Suppressor macrophage (primary cell): ENCODE measurements at regions not wholly inside any gene's neighbourhood (a gene's known extent, or its start where the extent isn't known, plus 50 kb on each side); places are given as distances from the start of the nearest gene placed in this dataset.

Experiments used
- DNase-seq, 4 experiments: peaks; one replicate each; pipeline ENCODE4 v3.0.0-alpha.2; 2020 to 2022

DNA sequence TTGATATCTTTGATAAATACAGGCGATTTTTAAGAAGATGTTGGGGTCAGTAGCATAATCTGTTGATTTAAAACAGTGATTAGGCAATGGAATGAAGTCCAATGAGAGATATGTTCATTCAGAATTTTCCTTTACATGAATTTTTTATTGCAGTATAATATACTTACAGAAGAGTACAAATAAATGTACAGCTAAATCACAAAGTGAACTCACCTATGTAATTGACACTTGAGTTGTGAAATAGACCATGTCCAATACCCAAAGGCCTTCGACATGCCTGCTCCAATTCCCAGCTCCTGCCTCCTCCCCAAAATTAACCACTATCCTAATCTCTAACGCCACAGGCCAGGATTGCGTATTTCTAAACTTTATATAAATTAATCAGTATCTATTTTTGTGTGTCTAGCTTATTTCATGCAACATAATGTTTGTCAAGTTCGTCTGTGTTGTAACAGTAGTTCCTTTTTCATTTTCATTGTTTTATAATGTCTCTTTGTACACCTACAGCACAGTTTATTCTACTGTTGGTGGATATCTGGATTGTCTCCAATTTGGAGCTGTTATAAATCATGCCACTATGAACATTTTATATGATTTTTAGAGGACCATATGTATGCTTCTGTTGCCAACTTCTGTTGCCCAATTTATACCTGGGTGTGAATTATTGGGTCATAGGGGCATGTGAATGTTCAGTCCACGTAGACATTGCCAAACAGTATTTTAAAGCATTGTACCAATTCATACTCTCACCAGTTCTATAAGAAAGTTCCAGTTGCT is 208.3 kb downstream of the TLE1 start:
- no peak for DNase-seq

DNA sequence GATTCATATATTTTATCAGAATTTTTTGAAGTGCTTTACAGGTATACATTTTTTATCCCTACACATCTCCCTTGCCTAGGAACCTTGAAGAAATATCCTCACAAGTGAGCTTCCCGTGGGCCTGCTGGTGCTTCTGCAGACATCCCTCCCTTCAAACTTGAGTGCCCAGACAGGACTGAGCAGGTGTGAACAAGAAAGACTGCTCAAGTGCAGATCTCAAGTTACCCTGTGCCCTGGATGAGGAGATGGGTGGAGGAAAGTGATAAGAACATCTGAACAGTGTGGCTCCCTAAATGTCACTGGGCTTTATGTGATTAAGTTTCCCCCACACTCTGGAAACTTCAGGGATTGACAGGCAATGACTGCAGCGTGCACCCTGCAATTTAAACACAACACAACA is 209.8 kb downstream of the TLE1 start:
- no peak for DNase-seq

DNA sequence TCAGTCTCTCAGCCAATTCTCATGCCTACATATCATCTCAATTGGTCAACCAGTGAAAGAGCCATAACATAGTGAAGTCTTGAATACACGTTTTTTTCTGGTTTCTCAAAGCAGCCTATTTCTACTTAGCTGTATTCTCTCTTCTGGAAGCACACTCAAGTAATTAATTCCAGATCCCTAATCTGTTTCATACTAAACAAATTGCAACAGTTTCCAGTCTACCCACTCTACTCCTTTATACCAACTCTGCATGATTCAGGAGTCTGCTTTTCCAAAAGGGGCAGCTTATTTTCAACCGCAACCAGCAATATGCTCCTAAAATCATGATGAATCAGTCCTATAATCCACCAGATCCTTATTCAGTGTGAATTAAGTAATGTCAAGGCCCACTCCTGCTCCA is 211.7 kb downstream of the TLE1 start:
- no peak for DNase-seq

DNA sequence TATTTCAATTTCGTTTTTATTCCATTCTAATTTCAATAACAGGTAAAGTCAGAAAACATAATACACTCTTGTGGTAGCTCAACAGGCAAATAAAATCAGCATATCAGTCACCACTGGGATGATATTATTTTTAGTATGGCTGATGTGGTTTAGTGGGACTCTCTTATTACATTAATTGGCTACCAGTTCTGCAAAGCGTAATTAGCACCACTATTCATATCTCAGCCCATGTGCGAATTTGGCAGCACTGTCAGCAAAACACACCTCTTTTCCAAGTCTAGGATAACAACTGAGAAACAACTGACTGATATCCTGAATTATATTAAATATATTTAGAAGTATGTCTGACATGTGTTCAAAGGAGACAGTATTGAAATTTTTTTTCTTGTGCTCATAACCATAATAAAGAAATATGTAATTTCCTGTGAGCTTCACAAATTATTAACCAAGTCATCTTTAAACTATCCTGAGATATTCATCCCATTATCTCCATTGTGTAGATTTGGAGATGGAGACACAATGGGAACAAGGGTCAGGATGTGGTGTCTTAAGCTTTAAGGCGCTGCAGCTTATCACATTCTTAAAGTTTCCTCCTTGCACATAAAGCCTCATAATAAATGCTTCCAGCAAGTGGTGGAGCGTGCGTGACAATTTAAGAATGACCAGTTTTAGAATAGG is 212.4 kb downstream of the TLE1 start:
- no peak for DNase-seq

DNA sequence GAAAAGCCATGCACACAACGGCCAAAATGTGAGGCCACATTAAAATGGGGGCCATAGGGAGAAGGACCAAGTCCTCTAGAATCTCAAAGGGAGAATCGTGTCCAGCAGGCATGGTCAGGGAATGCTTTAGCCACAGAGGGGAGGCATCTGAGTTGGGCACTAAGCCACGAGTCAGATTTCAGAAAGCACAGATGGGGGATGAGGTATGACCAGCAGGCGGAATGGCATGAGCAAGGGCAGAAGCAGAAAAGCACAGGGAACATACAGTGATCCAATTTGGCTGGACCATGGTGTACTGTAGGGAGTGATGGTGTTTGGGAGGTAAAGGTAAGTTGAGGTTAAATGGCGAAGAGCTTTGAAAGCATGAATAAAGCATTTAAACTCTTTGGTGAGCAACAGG is 214.6 kb downstream of the TLE1 start:
- DNase-seq = no peak

DNA sequence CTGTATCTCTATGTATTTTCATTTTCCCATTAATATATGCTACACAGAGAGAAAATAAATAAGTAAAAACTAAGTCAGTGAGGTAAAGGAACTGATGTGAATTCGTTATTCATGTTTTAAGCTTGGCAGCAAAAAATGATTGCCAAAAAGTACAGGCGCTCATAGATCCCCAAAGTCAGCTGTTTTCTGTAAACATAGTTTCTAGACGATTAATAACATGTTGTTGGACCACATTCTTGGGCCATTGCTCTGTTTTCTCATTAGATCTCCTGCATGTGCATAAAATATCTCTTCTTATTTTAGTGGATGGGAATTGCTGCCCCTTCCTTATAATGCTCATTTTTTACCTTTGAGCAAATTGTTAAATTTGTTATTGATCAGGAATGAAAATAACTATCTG is 215.2 kb downstream of the TLE1 start:
- DNase-seq = no peak

DNA sequence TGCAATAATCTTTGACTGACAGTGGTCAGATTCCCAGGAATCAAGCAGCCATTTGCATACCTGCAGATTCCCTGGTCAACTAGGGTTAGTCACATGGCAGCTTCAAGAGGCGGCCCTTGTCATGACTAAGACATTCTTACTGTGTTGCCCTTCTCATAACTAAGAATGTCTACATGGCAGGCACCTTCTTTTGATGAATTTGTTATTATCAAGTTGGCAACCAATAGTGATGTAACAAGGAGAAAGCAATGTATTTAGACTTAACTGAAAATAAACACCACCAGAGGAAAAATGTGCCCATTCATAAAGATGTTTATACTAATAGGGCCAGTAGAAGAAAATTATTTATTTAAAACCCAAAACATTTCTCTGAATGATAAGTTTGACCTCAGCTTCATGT is 215.6 kb downstream of the TLE1 start:
- DNase-seq = no peak

DNA sequence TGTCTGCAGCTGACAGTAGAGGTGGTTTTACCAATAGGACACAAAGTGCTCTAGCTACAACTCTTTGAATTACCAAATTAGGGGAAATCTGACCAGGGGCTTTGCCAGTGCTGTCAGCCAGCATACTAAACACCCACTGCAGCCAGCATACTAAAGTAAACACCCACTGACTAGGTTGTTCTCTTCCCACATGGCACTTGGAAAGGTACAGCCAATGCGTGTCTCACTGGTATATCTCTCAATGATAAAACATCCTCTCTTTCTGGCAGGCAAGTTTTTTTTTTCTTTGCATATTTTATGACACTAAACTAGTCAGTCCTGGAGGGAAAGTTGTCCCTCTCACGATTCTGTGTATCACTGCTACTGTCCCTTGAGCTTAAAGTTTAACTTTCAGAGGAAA is 216.1 kb downstream of the TLE1 start:
- DNase-seq = no peak

DNA sequence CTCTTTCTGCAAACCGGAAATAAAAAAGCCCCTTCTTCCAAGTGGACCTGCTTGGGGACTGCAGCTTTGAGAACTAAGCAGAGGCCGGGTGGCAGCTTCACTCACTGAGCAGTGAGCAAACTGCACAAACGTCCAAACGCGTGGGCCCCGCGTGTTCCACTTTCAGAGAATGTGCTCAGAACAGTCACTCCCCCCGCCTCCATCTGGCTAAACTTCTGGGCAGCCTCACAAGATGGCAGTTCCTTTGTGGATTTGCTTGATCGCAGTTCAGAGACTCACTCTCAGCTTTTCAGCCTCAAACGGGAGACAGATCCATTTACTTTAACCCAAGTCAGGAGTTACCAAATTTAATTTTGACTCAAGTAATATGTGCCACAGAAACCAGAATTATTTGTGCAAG is 216.6 kb downstream of the TLE1 start:
- DNase-seq = no peak

DNA sequence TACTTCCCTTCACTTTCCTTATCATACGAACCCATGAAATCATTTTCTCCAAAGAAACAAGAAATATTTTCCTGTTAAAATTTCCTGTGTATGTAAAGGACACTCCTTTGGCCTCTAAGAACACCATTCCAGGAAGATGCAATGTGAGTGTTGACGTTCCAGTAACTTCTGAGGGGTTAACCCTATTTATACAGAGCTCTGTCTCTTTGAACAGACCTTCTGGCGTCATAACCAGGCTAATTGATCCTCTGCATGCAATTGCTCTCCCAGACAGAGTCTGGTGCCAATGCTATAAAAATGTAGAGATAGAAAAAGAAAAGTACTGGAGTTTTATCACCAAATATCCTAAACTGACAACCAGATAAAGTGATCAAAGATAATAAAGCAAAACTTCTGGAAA is 218.5 kb downstream of the TLE1 start:
- no peak for DNase-seq

DNA sequence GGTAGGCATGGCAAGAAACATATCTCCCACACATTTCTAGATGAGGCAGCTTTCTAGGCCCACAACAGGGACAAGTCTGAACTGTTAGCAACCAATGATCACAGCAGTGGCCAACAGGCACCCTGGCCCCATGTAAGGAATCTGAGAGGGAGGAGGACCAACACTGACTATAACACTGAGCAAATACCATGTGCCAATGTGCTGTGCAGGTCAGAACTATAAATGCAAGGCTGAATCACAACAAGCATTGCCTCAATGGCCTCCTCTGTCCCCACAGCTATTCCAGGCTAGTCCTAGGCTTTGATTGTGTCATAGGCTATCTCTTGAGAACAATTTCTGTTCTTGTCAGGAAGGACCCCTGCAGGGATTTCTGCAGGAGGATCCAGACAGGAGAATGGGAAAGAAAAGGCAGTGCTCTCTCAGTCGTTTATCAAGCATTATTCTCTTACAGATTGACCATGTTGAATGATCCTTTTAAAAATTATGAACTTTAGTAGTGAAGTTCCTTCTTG is 221.2 kb downstream of the TLE1 start:
- DNase-seq = no peak

DNA sequence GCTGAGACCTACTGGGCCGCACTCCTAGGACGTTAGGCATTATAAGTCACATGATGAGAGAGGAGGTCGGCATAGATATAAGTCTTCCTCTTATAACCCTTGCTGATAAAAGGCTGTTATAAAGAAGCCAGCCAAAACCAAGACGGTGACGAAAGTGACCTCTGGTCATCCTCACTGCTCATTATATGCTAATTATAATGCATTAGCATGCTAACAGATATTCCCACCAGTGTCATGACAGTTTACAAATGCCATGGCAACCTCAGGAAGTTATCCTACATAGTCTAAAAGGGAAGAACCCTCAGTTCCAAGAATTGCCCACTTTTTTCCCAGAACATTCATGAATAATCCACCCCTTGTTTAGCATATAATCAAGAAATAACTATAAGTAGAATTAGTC is 222.4 kb downstream of the TLE1 start:
- DNase-seq = no peak

DNA sequence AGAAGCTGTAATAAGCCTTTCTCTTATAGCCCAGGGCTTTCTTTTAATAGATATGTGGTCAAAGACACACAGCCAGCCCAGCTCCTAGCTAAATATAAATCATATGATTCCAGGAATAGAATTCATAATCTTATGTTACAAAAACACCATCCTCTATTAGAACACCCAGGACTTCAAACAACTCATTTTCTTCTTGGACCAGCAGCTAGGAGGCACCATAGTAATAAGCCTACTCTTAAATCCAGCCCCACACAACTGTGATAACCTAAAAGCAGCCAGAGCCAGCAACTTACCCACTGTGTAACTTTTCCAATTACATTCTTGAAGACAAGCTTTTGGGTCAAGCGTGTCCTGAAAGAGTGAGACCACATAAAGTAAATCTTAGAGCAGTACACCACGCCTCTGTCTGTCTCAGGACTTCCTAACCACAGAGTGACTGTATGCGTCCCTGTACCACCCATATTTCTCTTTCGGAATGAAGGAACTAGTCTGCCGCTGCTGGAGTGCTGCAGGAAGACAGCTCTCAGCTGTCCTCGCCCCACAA is 223.8 kb downstream of the TLE1 start:
- DNase-seq = peak; percentile 1 to 43 (median 14)

DNA sequence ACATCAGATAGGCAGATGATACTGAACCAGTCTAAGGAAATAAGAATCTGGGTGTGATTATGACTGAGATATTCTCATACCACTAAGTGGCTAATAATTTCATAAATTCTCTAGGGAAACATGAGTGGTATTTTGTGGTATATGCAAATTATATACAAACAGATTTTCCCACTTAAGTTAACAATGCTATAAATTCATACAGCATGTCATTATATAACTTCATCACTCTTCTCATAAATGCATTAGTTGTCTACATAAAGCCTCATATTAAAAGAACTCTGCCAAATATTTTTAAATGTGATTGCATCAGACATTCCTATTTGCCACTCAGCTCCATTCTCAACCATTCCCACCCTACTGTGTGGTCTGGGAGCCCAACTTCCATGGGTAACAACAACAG is 226.5 kb downstream of the TLE1 start:
- DNase-seq = no peak

DNA sequence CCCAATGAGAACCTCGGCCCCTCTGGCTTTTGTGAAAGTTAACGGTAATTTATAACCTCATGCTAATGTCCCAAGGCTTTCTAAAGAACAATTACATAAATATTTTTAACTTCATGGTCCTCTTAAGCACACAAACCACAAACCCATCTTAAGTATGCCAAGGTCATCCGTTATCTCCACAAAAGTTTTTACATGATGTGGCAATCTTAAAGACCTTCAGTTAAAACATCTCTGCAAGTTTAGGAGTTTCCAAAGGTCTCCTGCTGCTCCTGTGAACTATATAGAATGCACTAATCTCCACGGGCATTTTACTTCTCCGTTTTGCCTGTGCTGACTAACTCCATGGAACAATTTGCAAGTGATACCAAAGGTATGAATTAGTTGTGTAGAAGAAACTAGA is 228.2 kb downstream of the TLE1 start:
- no peak for DNase-seq

DNA sequence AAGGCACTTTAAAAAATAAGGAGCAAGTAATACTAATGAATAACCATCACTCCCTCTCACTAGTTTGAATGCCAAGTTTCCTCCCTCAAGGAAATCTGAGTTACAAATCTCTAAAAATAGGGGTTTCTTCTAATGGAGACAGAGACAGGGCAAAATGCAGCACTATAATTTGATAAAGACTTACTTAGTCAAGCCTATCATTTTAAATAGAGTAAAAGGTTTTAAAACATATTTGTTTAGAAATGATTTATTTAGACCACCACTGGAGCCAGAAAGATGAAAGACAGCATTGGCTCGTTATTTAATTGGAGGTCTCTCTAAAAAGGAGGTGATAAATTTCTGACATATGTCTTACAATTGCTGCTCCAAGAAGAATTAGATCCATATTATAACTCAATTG is 228.7 kb downstream of the TLE1 start:
- DNase-seq = no peak

DNA sequence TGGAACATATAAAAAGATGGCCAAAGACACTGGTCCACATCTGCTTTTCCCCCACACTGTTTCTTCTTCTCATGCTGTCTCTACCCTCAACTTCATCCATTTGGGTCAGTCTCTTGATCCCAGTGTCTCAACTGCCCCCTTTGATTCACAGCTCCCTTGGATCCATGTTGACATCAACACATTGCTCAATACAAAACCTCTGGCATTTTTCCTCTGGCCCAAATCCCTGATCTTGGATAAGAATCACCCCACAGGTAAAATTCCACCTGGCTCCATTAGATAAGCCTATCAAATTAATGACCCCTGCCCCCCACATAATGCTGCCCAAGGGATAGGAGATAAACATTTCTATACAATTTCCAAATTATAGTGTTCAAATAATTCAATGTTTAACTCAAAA is 229.8 kb downstream of the TLE1 start:
- DNase-seq = no peak

DNA sequence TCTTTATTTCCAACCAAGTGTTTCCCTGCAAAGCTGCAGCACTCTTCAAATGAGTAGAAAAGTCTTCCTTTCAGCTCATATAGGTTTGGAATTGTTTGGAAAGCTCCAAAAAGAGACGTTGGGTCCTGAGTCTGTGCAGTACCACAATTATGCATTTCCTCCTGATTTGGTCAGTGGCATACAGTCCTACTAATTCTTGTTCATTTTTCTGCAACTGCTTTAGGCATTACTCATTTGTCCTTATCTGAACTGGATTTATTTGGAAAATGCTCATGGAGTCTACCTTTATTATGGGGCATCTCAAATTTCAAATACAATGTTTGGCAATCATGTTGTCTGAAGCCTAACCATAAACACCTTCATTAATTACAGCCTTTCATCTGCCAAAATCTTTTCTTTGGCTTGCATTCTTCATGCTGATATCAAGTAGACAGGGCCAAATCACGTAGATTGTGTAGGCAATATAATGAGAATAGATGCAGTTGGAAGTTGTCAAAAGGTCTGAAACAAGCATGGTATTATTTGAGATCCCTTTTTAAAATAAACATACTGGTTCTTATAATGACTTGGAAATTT is 232.8 kb downstream of the TLE1 start:
- no peak for DNase-seq

DNA sequence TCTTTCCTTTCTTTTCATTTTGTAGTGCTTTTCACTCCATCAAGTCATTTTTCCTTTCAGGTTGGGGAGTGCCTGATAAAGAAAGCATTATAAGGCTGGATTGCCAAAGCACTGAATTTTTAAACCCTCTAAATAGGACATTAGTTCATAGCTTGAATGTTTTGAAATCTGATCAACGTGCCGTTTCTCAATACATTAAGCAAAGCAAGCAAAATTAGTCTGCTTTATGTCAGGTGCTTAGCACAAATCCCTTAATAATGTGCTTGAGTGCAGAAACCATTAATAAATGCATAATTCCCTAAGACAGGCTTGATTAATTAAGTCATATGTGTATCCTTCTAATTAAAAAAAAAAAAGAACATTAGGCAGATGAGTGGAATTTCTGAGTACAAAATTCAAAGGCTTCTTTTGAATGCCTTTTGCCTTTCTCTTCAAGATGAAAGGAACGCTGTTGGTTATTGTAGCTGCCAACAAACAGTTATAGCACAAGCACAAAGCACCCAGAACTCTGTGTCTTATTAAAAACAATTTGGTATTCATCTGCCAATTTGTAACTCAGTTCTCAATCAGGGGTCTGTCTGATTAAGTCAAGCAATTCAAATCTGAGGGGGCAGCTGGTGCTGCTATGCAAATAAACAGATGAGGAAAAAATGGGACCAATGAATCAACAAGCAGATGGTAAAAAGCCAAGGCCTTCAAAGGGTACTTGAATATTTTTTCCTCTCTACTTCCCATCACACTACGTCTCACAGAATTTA is 233.7 kb downstream of the TLE1 start:
- DNase-seq = no peak

DNA sequence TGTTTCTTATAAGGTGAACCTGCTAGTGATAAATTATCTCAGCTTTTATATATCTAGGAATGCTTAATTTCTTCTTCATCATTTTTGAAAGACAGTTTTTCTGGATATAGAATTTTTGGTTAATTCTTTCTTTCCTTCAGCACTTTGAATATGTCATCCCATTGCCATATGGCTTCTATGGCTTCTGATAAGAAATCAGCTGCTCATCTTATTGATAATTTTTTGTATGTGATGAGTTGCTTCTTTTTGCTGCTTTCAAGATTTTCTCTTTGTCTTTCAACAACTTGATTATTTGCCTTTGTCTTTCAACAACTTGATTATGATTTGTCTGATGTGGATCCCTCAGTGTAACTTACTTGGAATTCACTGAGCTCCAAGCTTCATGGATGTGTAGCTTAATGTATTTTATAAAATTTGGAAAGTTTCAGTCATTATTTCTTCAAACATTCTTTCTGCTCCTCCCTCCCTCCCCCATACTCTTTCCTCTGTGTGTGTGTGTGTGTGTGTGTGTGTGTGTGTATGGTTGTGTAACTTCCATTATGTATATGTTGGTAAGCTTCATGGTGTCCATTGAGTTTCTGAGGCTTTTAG is 243.9 kb downstream of the TLE1 start:
- no peak for DNase-seq

DNA sequence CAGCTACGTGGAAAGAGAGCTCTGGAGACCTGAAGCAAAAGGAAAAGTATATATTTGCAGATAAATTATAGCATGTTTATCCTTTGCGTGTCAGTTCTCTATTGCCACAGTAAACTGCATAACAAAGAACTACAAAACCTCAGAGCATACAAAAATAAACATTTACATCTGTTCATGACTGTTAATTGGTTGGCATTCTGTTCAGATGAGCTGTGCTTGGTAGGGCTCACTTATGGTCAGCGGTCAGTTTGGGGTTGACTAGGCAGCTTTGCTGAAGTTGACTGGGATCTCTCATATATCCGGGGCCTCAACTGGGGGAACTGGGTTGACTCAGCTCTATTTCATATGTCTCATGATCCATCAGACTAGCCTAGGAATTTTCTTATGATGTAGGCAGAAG is 257.7 kb downstream of the TLE1 start:
- no peak for DNase-seq

DNA sequence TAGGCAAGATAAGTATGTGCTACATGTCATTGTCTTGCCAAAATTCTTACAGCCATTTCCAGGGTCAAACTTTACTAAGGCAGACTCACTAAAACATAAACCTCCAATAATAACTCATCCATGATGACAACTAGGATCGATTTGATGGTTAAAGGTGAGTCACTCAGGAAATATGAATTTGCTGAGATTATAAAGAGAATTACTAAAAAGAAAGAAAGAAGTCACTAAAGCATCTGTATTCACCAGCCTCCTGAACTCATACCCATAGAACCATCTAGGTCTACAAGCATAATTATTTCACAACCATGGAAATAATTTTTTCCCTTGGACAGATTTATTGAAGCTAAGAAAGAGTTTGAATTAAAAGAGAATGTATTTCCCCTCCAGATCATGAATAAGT is 258.6 kb downstream of the TLE1 start:
- DNase-seq = no peak

DNA sequence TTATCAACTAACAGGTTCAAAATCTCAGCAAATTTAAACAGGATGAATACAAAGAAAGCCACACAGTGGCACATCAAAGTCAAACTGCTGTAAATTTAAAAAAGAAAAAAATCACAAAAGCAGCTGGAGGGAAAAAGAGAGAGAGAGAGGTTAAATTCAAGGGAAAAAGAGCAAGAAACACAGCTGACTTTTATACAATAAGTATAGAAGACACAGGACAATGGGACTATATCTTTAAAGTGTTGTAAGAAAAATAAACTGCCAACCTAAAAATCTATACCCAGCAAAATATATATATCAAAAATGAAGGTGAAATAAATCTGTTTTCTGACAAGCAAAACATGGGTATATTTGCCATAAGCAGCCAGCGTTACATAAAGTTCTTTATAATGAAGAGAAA is 261.5 kb downstream of the TLE1 start:
- DNase-seq = no peak
